ENCODE measurements at regions not wholly inside any gene's neighbourhood (a gene's known extent, or its start where the extent isn't known, plus 50 kb on each side); places are given as distances from the start of the nearest gene placed in this dataset.

- no peak for DNase-seq
- 60 to 65% (median 64%) methylated on average over 2 of the region's 2 CpGs for WGBS, 3 donors
Measured at GRCh38 chr7:37524797-37525196, 76.1 kb upstream of the ELMO1 start.

GRCh38 chr7:37526623-37527022 is 78.0 kb upstream of the ELMO1 start:
- Histone ChIP-seq H3K27me3 (no peaks in the 10 kb centered on the region), H3K4me3 (no peak overlapping the region), H3K36me3 (no peaks in the 10 kb centered on the region), H3K9me3 (no peaks in the 10 kb centered on the region), H3K27ac (no peak overlapping the region), H3K4me1 (ENCODE audit: insufficient read depth) (no peaks in the 10 kb centered on the region)
- 30 to 44% (median 33%) methylated on average over 4 of the region's 4 CpGs for WGBS, 3 donors
- DNase-seq, result no peak
- TF ChIP-seq CTCF (IDR thresholded peaks at IDR 0.05), result no peak
- TF ChIP-seq EP300 (IDR thresholded peaks at IDR 0.05), result no peak
- no peak for TF ChIP-seq POLR2A (IDR thresholded peaks at IDR 0.05)
- intact Hi-C loops (cut with DNase I), result no loop called here

More at GRCh38 chr7:37524797-37525196, 76.1 kb upstream of the ELMO1 start:
- no peaks in the 10 kb centered on the region for H3K9me3 ChIP-seq
- no peaks in the 10 kb centered on the region for H3K36me3 ChIP-seq
- no peak overlapping the region for H3K4me3 ChIP-seq
- H3K4me1 ChIP-seq (ENCODE audit: insufficient read depth), result no peaks in the 10 kb centered on the region
- TF ChIP-seq POLR2A (IDR thresholded peaks at IDR 0.05) (no peak), CTCF (IDR thresholded peaks at IDR 0.05) (no peak), EP300 (IDR thresholded peaks at IDR 0.05) (no peak)
- H3K27me3 ChIP-seq, result no peaks in the 10 kb centered on the region
- no peak overlapping the region for H3K27ac ChIP-seq
- intact Hi-C loops (cut with DNase I), result no loop called here

- WGBS, 3 donors, result 92 to 97% (median 93%) methylated on average over 4 of the region's 4 CpGs
- Histone ChIP-seq H3K4me1 (ENCODE audit: insufficient read depth) (no peaks in the 10 kb centered on the region), H3K9me3 (no peaks in the 10 kb centered on the region), H3K4me3 (no peak overlapping the region), H3K27me3 (no peaks in the 10 kb centered on the region), H3K36me3 (no peaks in the 10 kb centered on the region), H3K27ac (no peak overlapping the region)
- no peak for DNase-seq
- intact Hi-C loops (cut with DNase I), result no loop called here
- TF ChIP-seq EP300 (IDR thresholded peaks at IDR 0.05) (no peak), CTCF (IDR thresholded peaks at IDR 0.05) (no peak), POLR2A (IDR thresholded peaks at IDR 0.05) (no peak)
Measured at GRCh38 chr7:37527109-37527508, 78.4 kb upstream of the ELMO1 start.

GRCh38 chr7:37531225-37531624 is 82.6 kb upstream of the ELMO1 start:
- Histone ChIP-seq H3K4me1 (ENCODE audit: insufficient read depth) (peaks cover 5% of the 10 kb centered on the region), H3K9me3 (no peaks in the 10 kb centered on the region), H3K36me3 (no peaks in the 10 kb centered on the region), H3K27me3 (no peaks in the 10 kb centered on the region), H3K4me3 (no peak overlapping the region), H3K27ac (no peak overlapping the region)
- intact Hi-C loops (cut with DNase I), result no loop called here
- TF ChIP-seq CTCF (IDR thresholded peaks at IDR 0.05), result no peak
- WGBS, 3 donors, result 56 to 62% (median 58%) methylated on average over 6 of the region's 6 CpGs
- no peak for DNase-seq

- Histone ChIP-seq H3K4me3 (no peak overlapping the region), H3K4me1 (ENCODE audit: insufficient read depth) (peaks cover 12% of the 10 kb centered on the region), H3K36me3 (no peaks in the 10 kb centered on the region), H3K9me3 (no peaks in the 10 kb centered on the region), H3K27me3 (no peaks in the 10 kb centered on the region), H3K27ac (no peak overlapping the region)
- intact Hi-C loops (cut with DNase I), result no loop called here
- 80 to 97% (median 97%) methylated on average over 3 of the region's 3 CpGs for WGBS, 3 donors
- TF ChIP-seq EP300 (IDR thresholded peaks at IDR 0.05), result no peak
- no peak for TF ChIP-seq CTCF (IDR thresholded peaks at IDR 0.05)
- TF ChIP-seq POLR2A (IDR thresholded peaks at IDR 0.05), result no peak
- DNase-seq, result no peak
Measured at GRCh38 chr7:37532636-37533035, 84.0 kb upstream of the ELMO1 start.

Measured in ovary (tissue), 7 donors.